Trophoblast cell (in vitro differentiated cells and primary cell): ENCODE measurements at regions not wholly inside any gene's neighbourhood (a gene's known extent, or its start where the extent isn't known, plus 50 kb on each side); places are given as distances from the start of the nearest gene placed in this dataset.

ENCODE experiments used
- DNase-seq, 2 donors: peaks; one replicate each; pipeline ENCODE4 v3.0.0-alpha.2; 2016
- H2AFZ ChIP-seq: 2 replicates; pipeline ENCODE4 v1.6.1; 2013; ENCODE audit warnings: low read length, moderate library complexity, mild to moderate bottlenecking; ENCODE audit not compliant: insufficient read depth, poor library complexity
- H2AK5ac ChIP-seq: 2 replicates; pipeline ENCODE4 v1.6.1; 2013; ENCODE audit warnings: mild to moderate bottlenecking, low read length
- H2BK120ac ChIP-seq: 2 replicates; pipeline ENCODE4 v1.6.1; 2013; ENCODE audit warnings: low read length, mild to moderate bottlenecking, moderate library complexity; ENCODE audit not compliant: insufficient read depth, poor library complexity
- H2BK12ac ChIP-seq: 2 replicates; pipeline ENCODE4 v1.6.1; 2013; ENCODE audit warnings: mild to moderate bottlenecking, low read length, moderate library complexity
- H2BK5ac ChIP-seq: 2 replicates; pipeline ENCODE4 v1.6.1; 2013; ENCODE audit warnings: low read length, low read depth, moderate library complexity, mild to moderate bottlenecking; ENCODE audit not compliant: poor library complexity
- H3K14ac ChIP-seq: 2 replicates; pipeline ENCODE4 v1.6.1; 2013; ENCODE audit warnings: mild to moderate bottlenecking, low read length
- H3K18ac ChIP-seq: 2 replicates; pipeline ENCODE4 v1.6.1; 2013; ENCODE audit warnings: mild to moderate bottlenecking, low read length
- H3K23ac ChIP-seq: 2 replicates; pipeline ENCODE4 v1.6.1; 2013; ENCODE audit warnings: low read length
- H3K27ac ChIP-seq: 2 replicates; pipeline ENCODE4 v1.5.1; 2013; ENCODE audit warnings: low read depth, mild to moderate bottlenecking, inconsistent platforms, low read length, moderate library complexity
- H3K27me3 ChIP-seq: 2 replicates; pipeline ENCODE4 v1.6.1; 2013; ENCODE audit warnings: inconsistent platforms, mild to moderate bottlenecking, low read length, moderate library complexity; ENCODE audit not compliant: insufficient read depth
- H3K36me3 ChIP-seq, 2 experiments: 1 replicate in 1 of 2; 2 replicates in 1 of 2; pipeline ENCODE4 v1.6.1; 2013; ENCODE audit warnings: low read length in 2 of 2, mild to moderate bottlenecking in 2 of 2, moderate library complexity in 1 of 2; ENCODE audit not compliant: insufficient read depth in 2 of 2, control insufficient read depth in 1 of 2
- H3K4ac ChIP-seq: 2 replicates; pipeline ENCODE4 v1.6.1; 2013; ENCODE audit warnings: low read depth, mild to moderate bottlenecking, low read length, moderate library complexity
- H3K4me1 ChIP-seq, 2 experiments: 1 replicate in 1 of 2; 2 replicates in 1 of 2; pipeline ENCODE4 v1.6.1; 2013; ENCODE audit warnings: low read length in 2 of 2, mild to moderate bottlenecking in 2 of 2, moderate library complexity in 1 of 2; ENCODE audit not compliant: insufficient read depth in 2 of 2, control insufficient read depth in 1 of 2
- H3K4me2 ChIP-seq: 2 replicates; pipeline ENCODE4 v1.6.1; 2013; ENCODE audit warnings: inconsistent platforms, mild to moderate bottlenecking, low read length, moderate library complexity
- H3K4me3 ChIP-seq: 2 replicates; pipeline ENCODE4 v1.5.1; 2013; ENCODE audit warnings: mild to moderate bottlenecking, low read depth, low read length, inconsistent platforms
- H3K79me1 ChIP-seq: one replicate; pipeline ENCODE4 v1.6.1; 2013; ENCODE audit warnings: low read length
- H3K79me2 ChIP-seq: 2 replicates; pipeline ENCODE4 v1.6.1; 2013; ENCODE audit warnings: low read length, mild to moderate bottlenecking; ENCODE audit not compliant: control insufficient read depth, insufficient read depth, poor library complexity
- H3K9ac ChIP-seq: 2 replicates; pipeline ENCODE4 v1.6.1; 2013; ENCODE audit warnings: mild to moderate bottlenecking, low read length
- H3K9me3 ChIP-seq: 2 replicates; pipeline ENCODE4 v1.6.1; 2013; ENCODE audit warnings: low read depth, mild to moderate bottlenecking, control low read depth, inconsistent platforms, low read length; ENCODE audit not compliant: insufficient read depth
- H4K12ac ChIP-seq: 2 replicates; pipeline ENCODE4 v1.6.1; 2013; ENCODE audit warnings: low read depth, mild to moderate bottlenecking, low read length, moderate library complexity
- H4K8ac ChIP-seq: 2 replicates; pipeline ENCODE4 v1.6.1; 2013; ENCODE audit warnings: low read depth, mild to moderate bottlenecking, low read length, moderate library complexity
- H4K91ac ChIP-seq: one replicate; pipeline ENCODE4 v1.6.1; 2013; ENCODE audit warnings: low read depth, mild to moderate bottlenecking, low read length, moderate library complexity
- WGBS: extraction: QIAGEN DNeasy Blood & Tissue Kit; methylation state at CpG from one replicate; pipeline ENCODE4 v1.1.7; 2013; ENCODE audit warnings: missing lambda C conversion rate; ENCODE audit not compliant: insufficient read length, insufficient coverage; ENCODE audit errors: extremely low coverage; 5-methylcytosine and 5-hydroxymethylcytosine counted together

DNA sequence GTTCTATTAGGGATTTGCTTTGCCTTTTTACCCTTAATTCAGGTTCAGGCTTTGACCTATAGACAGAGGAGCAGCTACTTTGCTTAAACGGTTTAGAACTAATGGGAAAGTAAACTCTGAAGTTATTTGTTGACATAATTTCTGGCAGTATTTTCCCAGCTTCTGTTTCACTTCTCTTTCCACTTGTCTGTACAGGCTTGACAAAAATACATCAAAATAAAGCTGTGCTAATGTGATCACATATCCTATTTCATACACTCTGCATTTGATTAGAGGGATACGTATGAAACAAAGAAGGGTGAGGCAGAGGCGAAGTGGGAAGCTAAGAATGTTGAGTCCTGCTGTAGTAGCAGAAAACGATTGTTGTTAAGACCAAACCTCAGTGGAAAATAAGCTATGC is 389.1 kb upstream of the RARB start:
- no peak overlapping the region for H3K4ac ChIP-seq
- H2BK120ac ChIP-seq: no peak overlapping the region
- no CpG with 5 or more reads among the region's 4 CpGs for WGBS

DNA sequence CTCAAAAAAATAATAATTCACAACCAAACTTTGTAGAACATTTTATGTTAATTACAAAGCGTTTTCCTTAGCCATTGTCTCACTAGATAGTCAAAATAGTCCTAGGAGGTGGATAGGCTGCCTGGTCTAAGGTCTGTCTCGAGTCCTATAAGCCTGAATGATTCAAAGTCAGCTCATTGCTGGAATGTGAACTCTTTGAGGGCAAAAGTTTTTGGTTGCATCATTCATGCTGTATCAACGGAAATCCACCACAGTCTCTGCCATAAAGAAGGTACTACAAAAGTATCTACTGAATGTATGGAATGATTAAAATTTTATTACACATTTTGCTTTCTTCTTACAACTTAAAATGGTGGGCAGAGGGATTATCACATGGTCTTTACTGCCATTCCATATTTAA is 387.3 kb upstream of the RARB start:
- Histone ChIP-seq H4K12ac (no peak overlapping the region), H3K27ac (no peak overlapping the region), H2BK12ac (no peak overlapping the region), H3K36me3 (no peaks in the 10 kb centered on the region), H2AK5ac (no peak overlapping the region), H3K4me1 (no peaks in the 10 kb centered on the region), H2AFZ (no peak overlapping the region), H3K4me3 (no peak overlapping the region), H3K4me2 (no peak overlapping the region), H3K23ac (no peak overlapping the region), H3K14ac (no peak overlapping the region), H2BK120ac (no peak overlapping the region), H3K9me3 (no peaks in the 10 kb centered on the region), H4K8ac (no peak overlapping the region), H4K91ac (no peak overlapping the region), H3K27me3 (no peaks in the 10 kb centered on the region), H3K18ac (no peak overlapping the region), H3K4ac (no peak overlapping the region), H2BK5ac (no peak overlapping the region), H3K9ac (no peak overlapping the region), H3K79me2 (no peaks in the 10 kb centered on the region), H3K79me1 (peaks cover 2% of the 10 kb centered on the region)
- peak in 1 of 2 donors; percentile 15 for DNase-seq
- WGBS: no CpG with 5 or more reads among the region's 3 CpGs

More for the DNA sequence above, 389.1 kb upstream of the RARB start:
- Histone ChIP-seq H2AK5ac (no peak overlapping the region), H3K9ac (no peak overlapping the region), H4K91ac (no peak overlapping the region), H3K14ac (no peak overlapping the region), H3K23ac (no peak overlapping the region), H3K27me3 (no peaks in the 10 kb centered on the region), H2BK5ac (no peak overlapping the region), H3K36me3 (no peaks in the 10 kb centered on the region), H3K4me1 (no peaks in the 10 kb centered on the region), H3K18ac (no peak overlapping the region), H4K8ac (no peak overlapping the region), H3K4me3 (no peak overlapping the region), H2BK12ac (no peak overlapping the region), H3K27ac (no peak overlapping the region), H3K79me2 (no peaks in the 10 kb centered on the region), H2AFZ (no peak overlapping the region), H3K79me1 (peaks cover 2% of the 10 kb centered on the region), H3K9me3 (no peaks in the 10 kb centered on the region), H4K12ac (no peak overlapping the region), H3K4me2 (no peak overlapping the region)
- DNase-seq: no peak

DNA sequence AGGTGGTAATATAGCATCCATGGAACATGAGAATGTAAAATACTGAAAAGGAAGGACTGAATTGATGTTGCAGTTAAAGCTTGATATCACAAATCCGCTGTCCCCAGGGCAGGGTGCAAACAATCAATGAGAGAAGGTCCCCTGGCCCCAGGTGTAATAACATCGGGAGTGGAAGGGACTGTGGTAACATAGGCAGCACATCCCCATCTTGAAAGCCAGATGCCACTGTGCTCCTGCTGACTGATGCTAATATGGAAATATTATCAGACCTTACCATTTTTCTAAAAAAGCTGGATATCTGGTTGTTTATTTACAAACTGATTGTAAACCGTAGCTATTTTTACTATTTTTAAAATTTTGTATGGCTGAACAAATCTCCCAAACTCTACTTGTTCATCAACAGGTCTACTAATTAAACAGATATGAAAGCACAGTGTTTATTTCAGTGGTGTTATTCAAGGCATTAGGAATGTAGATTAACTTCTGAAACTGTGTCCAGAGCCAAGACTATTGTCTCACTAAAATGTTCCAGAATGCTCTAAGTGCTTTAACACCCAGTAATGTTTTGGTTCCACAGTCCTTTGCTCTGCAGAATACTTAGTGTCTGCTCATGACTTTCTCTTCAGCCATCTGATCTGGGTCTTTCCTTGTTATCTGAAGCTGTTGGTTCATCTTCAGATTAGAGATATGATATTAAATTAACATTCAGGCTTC is 386.0 kb upstream of the RARB start:
- DNase-seq: no peak
- Histone ChIP-seq H4K12ac (no peak overlapping the region), H3K9ac (no peak overlapping the region), H2AK5ac (peak overlapping the region; percentile 81), H3K79me2 (no peaks in the 10 kb centered on the region), H2BK120ac (peak overlapping the region; percentile 57), H3K23ac (no peak overlapping the region), H3K14ac (no peak overlapping the region), H3K79me1 (peaks cover 2% of the 10 kb centered on the region), H3K27me3 (no peaks in the 10 kb centered on the region), H4K91ac (peak overlapping the region; percentile 45), H3K4me1 (no peaks in the 10 kb centered on the region), H3K4ac (no peak overlapping the region), H3K27ac (no peak overlapping the region), H4K8ac (no peak overlapping the region), H3K18ac (no peak overlapping the region), H2AFZ (no peak overlapping the region), H2BK12ac (no peak overlapping the region), H3K9me3 (no peaks in the 10 kb centered on the region), H3K36me3 (no peaks in the 10 kb centered on the region), H3K4me3 (no peak overlapping the region), H2BK5ac (no peak overlapping the region), H3K4me2 (no peak overlapping the region)
- WGBS: no CpG with 5 or more reads among the region's 3 CpGs

DNA sequence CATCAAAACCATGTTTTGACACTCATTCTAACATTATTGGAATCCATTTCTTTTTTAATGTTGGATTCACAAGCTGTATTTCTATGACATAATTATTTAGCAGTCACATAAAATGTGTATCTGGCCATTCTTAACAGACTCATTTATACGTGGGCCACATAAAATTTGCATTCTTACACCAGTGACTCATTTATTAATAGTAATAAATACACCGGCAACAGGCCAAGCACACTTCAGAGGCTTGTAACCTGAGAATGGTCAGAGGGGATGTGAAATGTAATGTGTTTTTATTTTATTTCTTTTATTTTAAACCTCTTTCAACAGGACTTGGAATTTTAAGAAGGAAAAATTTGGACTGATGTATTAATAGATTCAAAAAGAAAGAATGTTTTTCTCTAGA is 384.9 kb upstream of the RARB start:
- Histone ChIP-seq H3K27me3 (no peaks in the 10 kb centered on the region), H3K23ac (no peak overlapping the region), H4K8ac (no peak overlapping the region), H2BK5ac (no peak overlapping the region), H2AFZ (no peak overlapping the region), H3K4me3 (no peak overlapping the region), H3K4me1 (no peaks in the 10 kb centered on the region), H2AK5ac (no peak overlapping the region), H4K12ac (no peak overlapping the region), H3K79me2 (no peaks in the 10 kb centered on the region), H3K14ac (no peak overlapping the region), H2BK12ac (no peak overlapping the region), H3K4ac (no peak overlapping the region), H3K79me1 (peaks cover 2% of the 10 kb centered on the region), H3K36me3 (no peaks in the 10 kb centered on the region), H3K9me3 (no peaks in the 10 kb centered on the region), H3K27ac (no peak overlapping the region), H3K9ac (no peak overlapping the region), H4K91ac (no peak overlapping the region), H2BK120ac (no peak overlapping the region), H3K4me2 (no peak overlapping the region), H3K18ac (no peak overlapping the region)
- DNase-seq: no peak
- WGBS: no CpG with 5 or more reads among the region's 2 CpGs
